MM.1S (cell line): ENCODE measurements at regions not wholly inside any gene's neighbourhood (a gene's known extent, or its start where the extent isn't known, plus 50 kb on each side); places are given as distances from the start of the nearest gene placed in this dataset.

ENCODE experiments used
- EZH2 ChIP-seq: fragments of 300-600 bp; sonication (generic); optimal IDR thresholded peaks from 2 replicates; pipeline ENCODE3; 2017; ENCODE audit warnings: low read depth, mild to moderate bottlenecking, antibody characterized with exemption, low read length, mixed read lengths
- TF ChIP-seq, protein P1 (sequence below): fragments of 300-600 bp; sonication (generic); IDR thresholded peaks from 2 replicates; pipeline ENCODE4 v1.5.1; 2016; ENCODE audit warnings: antibody characterized with exemption, low read length, mixed read lengths

DNA sequence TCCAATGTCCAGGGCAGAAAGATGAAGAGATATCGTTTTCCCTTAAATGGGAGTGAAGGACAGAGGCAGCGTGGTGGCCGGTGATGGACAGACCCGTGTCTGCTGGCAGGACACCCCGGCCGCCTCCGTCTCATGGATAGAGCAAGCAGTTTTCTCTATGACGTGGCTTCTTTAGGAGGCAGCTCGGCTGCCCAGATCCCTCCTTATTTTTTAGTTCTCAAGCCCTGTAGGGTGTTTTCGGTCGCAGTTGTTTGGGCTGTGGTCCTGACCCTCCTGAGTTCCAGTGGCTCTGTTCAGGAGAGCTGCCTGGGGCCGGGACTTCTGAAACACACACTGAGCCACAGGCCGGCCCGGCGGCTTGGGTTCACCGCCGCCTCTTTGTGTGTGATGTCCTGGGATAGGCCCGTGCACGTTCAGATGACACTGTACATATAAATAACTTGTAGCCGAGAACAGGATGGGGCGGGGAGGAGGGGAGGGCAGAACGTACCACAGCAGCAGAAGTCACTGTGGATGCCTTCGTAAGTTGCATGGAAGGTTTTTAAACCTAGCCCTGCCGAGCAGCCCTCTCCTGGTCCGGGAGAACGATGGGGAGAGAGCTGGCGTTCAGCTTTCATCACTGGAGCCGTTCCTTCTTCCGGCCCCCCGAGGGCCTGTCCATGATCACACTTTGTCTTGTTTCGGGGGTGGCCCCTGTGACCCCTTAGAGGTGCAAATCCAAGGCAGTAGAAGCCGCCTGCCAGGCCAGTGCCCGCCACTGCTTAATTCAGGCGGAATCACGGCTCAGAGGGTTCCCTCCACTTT is 65.2 kb downstream of the SIK1 start:
- TF ChIP-seq, protein P1, sequence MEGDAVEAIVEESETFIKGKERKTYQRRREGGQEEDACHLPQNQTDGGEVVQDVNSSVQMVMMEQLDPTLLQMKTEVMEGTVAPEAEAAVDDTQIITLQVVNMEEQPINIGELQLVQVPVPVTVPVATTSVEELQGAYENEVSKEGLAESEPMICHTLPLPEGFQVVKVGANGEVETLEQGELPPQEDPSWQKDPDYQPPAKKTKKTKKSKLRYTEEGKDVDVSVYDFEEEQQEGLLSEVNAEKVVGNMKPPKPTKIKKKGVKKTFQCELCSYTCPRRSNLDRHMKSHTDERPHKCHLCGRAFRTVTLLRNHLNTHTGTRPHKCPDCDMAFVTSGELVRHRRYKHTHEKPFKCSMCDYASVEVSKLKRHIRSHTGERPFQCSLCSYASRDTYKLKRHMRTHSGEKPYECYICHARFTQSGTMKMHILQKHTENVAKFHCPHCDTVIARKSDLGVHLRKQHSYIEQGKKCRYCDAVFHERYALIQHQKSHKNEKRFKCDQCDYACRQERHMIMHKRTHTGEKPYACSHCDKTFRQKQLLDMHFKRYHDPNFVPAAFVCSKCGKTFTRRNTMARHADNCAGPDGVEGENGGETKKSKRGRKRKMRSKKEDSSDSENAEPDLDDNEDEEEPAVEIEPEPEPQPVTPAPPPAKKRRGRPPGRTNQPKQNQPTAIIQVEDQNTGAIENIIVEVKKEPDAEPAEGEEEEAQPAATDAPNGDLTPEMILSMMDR, result no peak
- no peak for TF ChIP-seq EZH2
